Keratinocyte (primary cell): ENCODE measurements at regions not wholly inside any gene's neighbourhood (a gene's known extent, or its start where the extent isn't known, plus 50 kb on each side); places are given as distances from the start of the nearest gene placed in this dataset.

Experiments
- DNase-seq: peaks from one replicate; pipeline ENCODE4 v3.0.0-alpha.2; 2011; ENCODE audit warnings: low read depth, missing footprints, low spot score
- FAIRE-seq: peaks from 2 replicates; lab custom pipeline; 2011; peaks lifted over from hg19 to GRCh38; lab: Jason Lieb, UNC
- H2AFZ ChIP-seq: 2 replicates; pipeline ENCODE4 v1.6.0; 2012; ENCODE audit warnings: low read length, control low read depth, inconsistent platforms; ENCODE audit not compliant: control insufficient read depth
- H3K27ac ChIP-seq: 2 replicates; pipeline ENCODE4 v1.5.1; 2011; ENCODE audit warnings: low read length; ENCODE audit not compliant: control insufficient read depth, insufficient read depth
- H3K27me3 ChIP-seq: 3 replicates; pipeline ENCODE4 v1.6.0; 2011; ENCODE audit warnings: low read length; ENCODE audit not compliant: control insufficient read depth, insufficient read depth; ENCODE audit errors: extremely low read depth
- H3K36me3 ChIP-seq, 2 experiments: 2 replicates in 1 of 2; 3 replicates in 1 of 2; pipeline ENCODE4 v1.5.1; 2011; ENCODE audit warnings: low read length in 2 of 2, mild to moderate bottlenecking in 1 of 2; ENCODE audit not compliant: control insufficient read depth in 2 of 2, insufficient read depth in 2 of 2; ENCODE audit errors: extremely low read depth in 1 of 2
- H3K4me1 ChIP-seq: 3 replicates; pipeline ENCODE4 v1.5.1; 2011; ENCODE audit warnings: low read length; ENCODE audit not compliant: control insufficient read depth, insufficient read depth; ENCODE audit errors: extremely low read depth
- H3K4me2 ChIP-seq: 3 replicates; pipeline ENCODE4 v1.6.0; 2011; ENCODE audit warnings: low read depth, low read length; ENCODE audit not compliant: control insufficient read depth, insufficient read depth; ENCODE audit errors: extremely low read depth
- H3K4me3 ChIP-seq, 3 experiments: fragments of 200-600 bp in 1 of 3; sonication (generic) in 1 of 3; 2 replicates in 2 of 3; 3 replicates in 1 of 3; pipeline ENCODE4 v1.5.1; 2011 to 2016; ENCODE audit warnings: low read length in 3 of 3, mild to moderate bottlenecking in 3 of 3, control low read depth in 2 of 3, inconsistent platforms in 1 of 3, low read depth in 1 of 3, mixed read lengths in 1 of 3, mixed run types in 1 of 3, moderate library complexity in 1 of 3; ENCODE audit not compliant: control insufficient read depth in 2 of 3, insufficient read depth in 2 of 3; ENCODE audit errors: extremely low read depth in 1 of 3
- H3K79me2 ChIP-seq: 2 replicates; pipeline ENCODE4 v1.6.0; 2012; ENCODE audit warnings: low read length; ENCODE audit not compliant: control insufficient read depth, insufficient read depth
- H3K9ac ChIP-seq: 3 replicates; pipeline ENCODE4 v1.6.0; 2011; ENCODE audit warnings: low read length; ENCODE audit not compliant: control insufficient read depth, insufficient read depth; ENCODE audit errors: extremely low read depth
- H3K9me1 ChIP-seq: 3 replicates; pipeline ENCODE4 v1.6.0; 2011; ENCODE audit warnings: low read length; ENCODE audit not compliant: control insufficient read depth, insufficient read depth; ENCODE audit errors: extremely low read depth
- H3K9me3 ChIP-seq: 2 replicates; pipeline ENCODE4 v1.5.1; 2012; ENCODE audit warnings: low read depth, low read length; ENCODE audit not compliant: control insufficient read depth
- H4K20me1 ChIP-seq: 3 replicates; pipeline ENCODE4 v1.6.0; 2011; ENCODE audit warnings: low read length; ENCODE audit not compliant: control insufficient read depth, insufficient read depth; ENCODE audit errors: extremely low read depth
- CTCF ChIP-seq, 3 experiments: IDR thresholded peaks in 1 of 3; conservative IDR thresholded peaks in 1 of 3; optimal IDR thresholded peaks in 1 of 3; 2 replicates in 2 of 3; 3 replicates in 1 of 3; pipeline versions ENCODE3 to v1.5.1; 2011; ENCODE audit warnings: low read length in 3 of 3, mild to moderate bottlenecking in 3 of 3, moderate library complexity in 2 of 3, control low read depth in 1 of 3, inconsistent platforms in 1 of 3; ENCODE audit not compliant: insufficient read depth in 2 of 3; ENCODE audit errors: extremely low read depth in 1 of 3
- EZH2 ChIP-seq: IDR thresholded peaks from one replicate; pipeline ENCODE4 v1.6.1; 2012; ENCODE audit warnings: inconsistent platforms, mild to moderate bottlenecking, low read length, moderate library complexity
- dilution Hi-C: fragments of 300-500 bp; cut with MboI; formaldehyde crosslinking; loops from one replicate; pipeline ENCODE4 v1.7.0; 2020; ENCODE audit warnings: low sequenced_read_pairs; ENCODE audit not compliant: extremely low pct_ligation_motif_present

- Histone ChIP-seq H3K4me1 (no peaks in the 10 kb centered on the region), H3K9me3 (no peaks in the 10 kb centered on the region), H2AFZ (no peak overlapping the region), H3K4me3 (no peak overlapping the region), H3K4me2 (no peak overlapping the region), H3K79me2 (no peaks in the 10 kb centered on the region), H3K9ac (no peak overlapping the region), H3K36me3 (no peaks in the 10 kb centered on the region), H3K9me1 (no peaks in the 10 kb centered on the region), H4K20me1 (no peaks in the 10 kb centered on the region), H3K27ac (no peak overlapping the region), H3K27me3 (no peaks in the 10 kb centered on the region)
- DNase-seq (no peak), FAIRE-seq (no peak)
- no peak for TF ChIP-seq CTCF (optimal IDR thresholded peaks at IDR 0.05 in 1 of 3, IDR thresholded peaks at IDR 0.05 in 1 of 3, conservative IDR thresholded peaks at IDR 0.05 in 1 of 3; ENCODE audit: extremely low read depth in 1 of 3, insufficient read depth in 2 of 3, low read length in 3 of 3)
- no peak for TF ChIP-seq EZH2
- dilution Hi-C loops: no loop called here
Measured at GRCh38 chr9:101858026-101858425, 119.6 kb upstream of the GRIN3A start.

- Histone ChIP-seq H3K36me3 (no peaks in the 10 kb centered on the region), H3K4me2 (no peak overlapping the region), H3K27ac (no peak overlapping the region), H3K4me3 (no peak overlapping the region), H3K9me3 (no peaks in the 10 kb centered on the region), H3K9ac (no peak overlapping the region), H3K9me1 (no peaks in the 10 kb centered on the region), H3K79me2 (no peaks in the 10 kb centered on the region), H4K20me1 (no peaks in the 10 kb centered on the region), H3K27me3 (no peaks in the 10 kb centered on the region), H3K4me1 (no peaks in the 10 kb centered on the region), H2AFZ (no peak overlapping the region)
- FAIRE-seq (no peak), DNase-seq (no peak)
- TF ChIP-seq CTCF (optimal IDR thresholded peaks at IDR 0.05 in 1 of 3, IDR thresholded peaks at IDR 0.05 in 1 of 3, conservative IDR thresholded peaks at IDR 0.05 in 1 of 3; ENCODE audit: extremely low read depth in 1 of 3, insufficient read depth in 2 of 3, low read length in 3 of 3) (no peak), EZH2 (no peak)
- dilution Hi-C loops: no loop called here
Measured at GRCh38 chr9:101849102-101849707, 110.8 kb upstream of the GRIN3A start.
